Fibroblast of villous mesenchyme (primary cell): ENCODE measurements at regions not wholly inside any gene's neighbourhood (a gene's known extent, or its start where the extent isn't known, plus 50 kb on each side); places are given as distances from the start of the nearest gene placed in this dataset.

Experiments used
- DNase-seq: peaks from one replicate; pipeline ENCODE4 v3.0.0-alpha.2; 2010; ENCODE audit warnings: low read depth
- H3K4me3 ChIP-seq: 2 replicates; pipeline ENCODE4 v1.5.1; 2011; ENCODE audit warnings: low read depth, mild to moderate bottlenecking, low read length
- TF ChIP-seq, protein P1 (sequence below): IDR thresholded peaks from 2 replicates; pipeline ENCODE4 v1.5.1; 2012; ENCODE audit warnings: low read depth, mild to moderate bottlenecking, low read length; ENCODE audit not compliant: insufficient read depth

DNA sequence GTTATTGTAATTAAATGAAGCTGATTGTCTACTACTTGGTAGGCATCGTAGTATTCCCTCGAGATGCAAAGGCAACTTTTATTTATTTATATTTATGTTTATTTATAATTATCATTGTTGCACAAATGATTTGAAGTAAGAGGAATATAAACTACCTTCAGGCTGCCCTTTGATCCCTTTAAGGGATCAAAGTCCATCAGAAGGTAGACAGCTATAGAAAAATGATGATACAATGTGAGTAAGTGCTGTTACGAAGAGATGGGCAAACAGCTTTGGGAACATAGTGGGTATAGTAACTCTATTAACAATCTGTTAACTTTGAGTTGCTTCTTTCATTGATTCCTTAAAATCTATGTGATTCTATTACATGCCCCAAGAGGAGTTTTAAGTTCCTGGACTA, 512.8 kb upstream of the CITED2 start:
- no peak for DNase-seq
- TF ChIP-seq, protein P1, sequence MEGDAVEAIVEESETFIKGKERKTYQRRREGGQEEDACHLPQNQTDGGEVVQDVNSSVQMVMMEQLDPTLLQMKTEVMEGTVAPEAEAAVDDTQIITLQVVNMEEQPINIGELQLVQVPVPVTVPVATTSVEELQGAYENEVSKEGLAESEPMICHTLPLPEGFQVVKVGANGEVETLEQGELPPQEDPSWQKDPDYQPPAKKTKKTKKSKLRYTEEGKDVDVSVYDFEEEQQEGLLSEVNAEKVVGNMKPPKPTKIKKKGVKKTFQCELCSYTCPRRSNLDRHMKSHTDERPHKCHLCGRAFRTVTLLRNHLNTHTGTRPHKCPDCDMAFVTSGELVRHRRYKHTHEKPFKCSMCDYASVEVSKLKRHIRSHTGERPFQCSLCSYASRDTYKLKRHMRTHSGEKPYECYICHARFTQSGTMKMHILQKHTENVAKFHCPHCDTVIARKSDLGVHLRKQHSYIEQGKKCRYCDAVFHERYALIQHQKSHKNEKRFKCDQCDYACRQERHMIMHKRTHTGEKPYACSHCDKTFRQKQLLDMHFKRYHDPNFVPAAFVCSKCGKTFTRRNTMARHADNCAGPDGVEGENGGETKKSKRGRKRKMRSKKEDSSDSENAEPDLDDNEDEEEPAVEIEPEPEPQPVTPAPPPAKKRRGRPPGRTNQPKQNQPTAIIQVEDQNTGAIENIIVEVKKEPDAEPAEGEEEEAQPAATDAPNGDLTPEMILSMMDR = no peak
- H3K4me3 ChIP-seq = no peak overlapping the region

DNA sequence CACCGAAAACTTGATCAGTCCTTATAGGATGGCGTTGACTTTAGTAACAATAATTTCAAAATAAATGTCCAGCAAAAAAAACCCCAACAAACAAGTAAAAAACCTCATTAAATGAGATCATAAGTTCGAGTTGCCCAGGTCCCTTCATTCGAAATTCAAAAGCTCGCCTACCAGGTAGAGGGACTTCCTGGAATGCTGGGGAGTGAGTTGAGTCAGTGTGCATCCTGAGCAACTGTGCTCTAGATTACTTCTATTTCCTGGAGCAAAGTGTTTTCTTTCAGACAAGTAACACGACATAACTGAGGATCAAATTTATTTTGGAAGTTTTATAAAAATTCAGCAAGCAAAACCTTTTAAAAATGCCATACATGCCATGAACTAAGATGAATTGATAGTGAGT, 511.9 kb upstream of the CITED2 start:
- TF ChIP-seq, protein P1 = no peak
- DNase-seq = no peak
- H3K4me3 ChIP-seq = no peak overlapping the region

DNA sequence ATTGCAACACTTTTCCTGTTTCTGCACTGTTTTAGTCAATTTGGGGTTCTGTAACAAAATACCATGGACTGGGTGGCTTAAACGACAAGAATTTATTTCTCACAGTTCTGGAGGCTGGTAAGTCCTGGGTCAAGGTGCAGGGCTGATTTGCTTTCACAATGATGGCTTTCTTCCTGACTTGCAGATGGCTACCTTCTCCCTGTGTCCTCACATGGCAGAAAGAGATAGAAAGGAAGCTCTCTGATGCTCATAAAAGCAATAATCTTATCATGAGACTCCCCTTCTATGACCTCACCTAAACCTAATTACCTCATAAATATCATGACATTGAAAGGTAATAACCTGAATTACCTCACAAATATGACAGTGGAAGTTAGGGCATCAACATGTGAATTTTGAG, 511.5 kb upstream of the CITED2 start:
- no peak for DNase-seq
- TF ChIP-seq, protein P1 = no peak
- H3K4me3 ChIP-seq = no peak overlapping the region

DNA sequence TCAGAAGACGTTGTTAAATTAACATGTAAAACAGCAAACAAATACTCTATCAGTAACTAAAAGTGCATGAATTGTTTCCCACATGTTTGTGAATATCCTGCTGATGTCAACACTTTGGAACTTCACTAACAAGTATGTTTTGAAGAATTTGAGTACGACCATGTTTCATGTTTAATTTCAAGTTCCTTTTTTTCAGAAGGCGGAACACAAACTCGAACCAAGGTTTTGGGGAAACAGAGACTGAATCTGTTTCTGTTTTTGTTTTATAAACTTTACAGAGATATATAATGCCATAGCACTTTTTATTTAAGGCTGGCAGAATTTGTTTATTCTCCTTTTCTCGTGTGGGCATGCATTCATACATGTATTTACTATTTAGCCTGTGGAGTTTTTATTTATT, 509.3 kb upstream of the CITED2 start:
- DNase-seq = peak; percentile 61
- TF ChIP-seq, protein P1 = no peak
- H3K4me3 ChIP-seq = no peak overlapping the region

DNA sequence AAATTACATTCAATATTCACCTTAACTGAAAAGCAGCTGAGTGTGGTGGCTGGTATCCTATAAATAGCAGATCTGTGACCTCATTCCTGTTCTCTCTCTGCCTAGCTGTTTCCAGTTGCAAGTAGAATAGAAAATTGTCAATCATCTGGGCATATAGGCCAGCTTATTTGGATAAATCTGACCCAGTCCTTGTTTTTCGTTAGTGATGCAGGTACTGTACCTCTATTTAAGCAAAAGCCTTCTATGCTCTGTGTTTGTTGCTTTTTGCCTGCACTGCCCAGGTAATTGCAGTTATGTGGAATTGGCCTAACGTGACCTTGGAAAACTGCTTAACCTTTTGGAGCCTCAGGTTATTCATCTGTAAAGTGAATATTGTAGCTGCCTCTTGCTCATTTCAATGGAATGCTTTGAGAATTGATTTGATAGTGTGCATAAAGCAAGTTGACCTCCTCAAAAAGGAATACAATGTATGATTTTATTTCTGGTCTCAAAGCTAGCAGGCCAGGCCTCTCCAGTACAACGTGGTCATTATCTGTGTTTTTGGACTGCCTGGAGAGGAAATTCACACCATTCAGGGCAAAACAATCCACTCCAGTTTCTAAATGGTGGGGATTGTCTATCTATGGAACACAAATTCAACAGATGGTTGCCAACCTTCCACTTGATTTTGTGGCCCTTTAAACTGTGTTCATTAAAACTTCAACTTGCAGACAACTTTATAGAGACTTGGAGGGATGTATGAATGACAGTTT, 508.7 kb upstream of the CITED2 start:
- no peak overlapping the region for H3K4me3 ChIP-seq
- TF ChIP-seq, protein P1 = no peak
- peak; percentile 39 for DNase-seq

DNA sequence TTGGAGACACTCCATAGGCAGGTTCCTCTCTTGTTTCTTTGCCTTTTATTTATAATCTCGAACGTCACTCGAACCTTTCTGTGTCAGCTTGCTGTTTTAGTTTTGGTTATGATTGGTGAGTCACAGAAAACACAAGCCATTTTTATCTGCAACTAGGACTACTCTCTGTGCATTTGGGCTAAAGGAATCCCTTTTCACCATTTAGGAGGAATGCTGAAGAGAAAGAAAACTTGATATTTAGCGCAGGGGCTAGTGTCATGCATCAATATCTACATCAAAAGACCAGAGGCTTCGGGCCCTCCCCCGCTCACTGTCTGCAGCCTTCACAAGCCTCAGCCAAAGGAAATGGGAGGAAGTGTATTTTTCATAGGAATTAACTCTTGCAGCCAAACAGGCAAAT, 507.8 kb upstream of the CITED2 start:
- DNase-seq = peak; percentile 65
- TF ChIP-seq, protein P1 = no peak

DNA sequence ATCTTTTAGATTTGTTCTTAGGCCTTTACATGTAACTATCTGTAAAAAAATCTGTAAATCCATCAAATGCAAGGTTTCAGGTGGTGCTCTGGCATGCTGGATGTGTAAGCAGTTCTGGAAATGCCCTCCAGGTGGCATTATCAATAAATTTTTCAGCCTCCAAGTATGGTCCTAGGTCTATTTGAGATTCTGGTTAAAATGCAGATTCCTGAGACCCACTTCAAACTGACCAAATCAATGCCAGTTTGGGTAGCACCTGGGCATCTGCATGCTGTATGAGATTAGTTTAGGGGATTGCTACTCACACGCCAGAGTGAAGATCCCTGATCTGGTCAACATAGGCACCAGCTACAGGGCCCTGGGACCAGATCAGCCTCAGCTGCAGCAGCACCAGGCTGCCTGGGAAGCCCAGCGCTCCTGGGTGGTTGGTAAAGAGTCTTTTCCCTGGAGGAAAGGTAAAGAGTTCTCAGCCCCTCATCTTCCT, 507.3 kb upstream of the CITED2 start:
- peak; percentile 47 for DNase-seq
- no peak overlapping the region for H3K4me3 ChIP-seq
- TF ChIP-seq, protein P1 = peak; percentile 51

More for the DNA sequence above, 507.8 kb upstream of the CITED2 start:
- H3K4me3 ChIP-seq = no peak overlapping the region
